WTC11 (cell line): ENCODE measurements at regions not wholly inside any gene's neighbourhood (a gene's known extent, or its start where the extent isn't known, plus 50 kb on each side); places are given as distances from the start of the nearest gene placed in this dataset.

Experiments
- CTCF ChIP-seq: fragments of 200-600 bp; IDR thresholded peaks from 2 replicates; pipeline ENCODE4 v1.8.0; 2022; ENCODE audit warnings: antibody characterized with exemption
- GTF2I ChIP-seq: fragments of 250-450 bp; sonication (Bioruptor Pico); conservative IDR thresholded peaks from 2 replicates; pipeline ENCODE4 v1.4.0; 2021; ENCODE audit warnings: mild to moderate bottlenecking
- MLX ChIP-seq: sonication (generic); formaldehyde crosslinking; IDR thresholded peaks from 2 replicates; pipeline ENCODE4 v1.8.1; 2023; ENCODE audit warnings: mild to moderate bottlenecking, missing genetic modification reagents, moderate library complexity
- NFYB ChIP-seq: sonication (generic); formaldehyde crosslinking; conservative IDR thresholded peaks from 2 replicates; pipeline ENCODE4 v1.8.0; 2022; ENCODE audit warnings: low read depth, missing genetic modification reagents
- ZNF232 ChIP-seq: sonication (generic); formaldehyde crosslinking; IDR thresholded peaks from 2 replicates; pipeline ENCODE4 v1.8.0; 2022; ENCODE audit warnings: mild to moderate bottlenecking, missing genetic modification reagents

GRCh38 chr9:2302606-2303005 is 287.5 kb downstream of the SMARCA2 start:
- TF ChIP-seq GTF2I (CRISPR knock-in tag) = no peak
- TF ChIP-seq CTCF = no peak
- no peak for TF ChIP-seq NFYB
- TF ChIP-seq ZNF232 (CRISPR knock-in tag) = no peak
- TF ChIP-seq MLX (CRISPR knock-in tag) = no peak
